Stimulated activated naive B cell treated with anti-CD40 and anti-IgM and Interleukin-4, amounts not matched to agents 10 μg/mL and 1 μg/mL and 100 μg/mL, for 72 hours (primary cell): ENCODE measurements at regions not wholly inside any gene's neighbourhood (a gene's known extent, or its start where the extent isn't known, plus 50 kb on each side); places are given as distances from the start of the nearest gene placed in this dataset.

ENCODE experiments used
- ATAC-seq, 2 donors: fragments of 150-1000 bp; cut with Tn5 transposase; replicated peaks; 2 replicates each; pipeline ENCODE4 v1.10.0; 2021; ENCODE audit warnings: moderate library complexity in 1 of 2
- DNase-seq: peaks from one replicate; pipeline ENCODE4 v3.0.0; 2021
- H3K27ac Mint-ChIP-seq: one replicate; pipeline ENCODE4 v1.8.0; 2022; ENCODE audit warnings: mild to moderate bottlenecking, mixed read lengths
- H3K27me3 Mint-ChIP-seq, 2 donors: one replicate each; pipeline ENCODE4 v1.8.0; 2022; ENCODE audit warnings: mixed read lengths in 2 of 2
- H3K36me3 Mint-ChIP-seq, 2 donors: one replicate each; pipeline ENCODE4 v1.8.0; 2022; ENCODE audit warnings: mixed read lengths in 2 of 2, mild to moderate bottlenecking in 1 of 2
- H3K4me1 Mint-ChIP-seq, 2 donors: one replicate each; pipeline ENCODE4 v1.8.0; 2022; ENCODE audit warnings: mixed read lengths in 2 of 2, mild to moderate bottlenecking in 1 of 2
- H3K4me3 Mint-ChIP-seq, 2 donors: one replicate each; pipeline ENCODE4 v1.8.0; 2022; ENCODE audit warnings: mild to moderate bottlenecking in 2 of 2, mixed read lengths in 2 of 2, moderate library complexity in 1 of 2
- H3K9me3 Mint-ChIP-seq, 2 donors: one replicate each; pipeline ENCODE4 v1.8.0; 2022; ENCODE audit warnings: mixed read lengths in 2 of 2, mild to moderate bottlenecking in 1 of 2

- no peaks in the 10 kb centered on the region for H3K36me3 Mint-ChIP-seq
- no peak overlapping the region for H3K27ac Mint-ChIP-seq
- ATAC-seq (no peak), DNase-seq (no peak)
- no peak overlapping the region for H3K4me3 Mint-ChIP-seq
- peaks cover 3 to 9% of the 10 kb centered on the region in 2 donors for H3K27me3 Mint-ChIP-seq
- H3K4me1 Mint-ChIP-seq: no peaks in the 10 kb centered on the region
- peaks cover 0 to 6% of the 10 kb centered on the region in 2 donors for H3K9me3 Mint-ChIP-seq
Observed at GRCh38 chr9:115517335-115518075, 399.5 kb upstream of the TNC start.

GRCh38 chr9:115520646-115521045 lies 402.7 kb upstream of the TNC start:
- DNase-seq (no peak), ATAC-seq (no peak)
- H3K27ac Mint-ChIP-seq: no peak overlapping the region
- H3K9me3 Mint-ChIP-seq: peaks cover 0 to 6% of the 10 kb centered on the region in 2 donors
- H3K4me3 Mint-ChIP-seq: no peak overlapping the region
- H3K4me1 Mint-ChIP-seq: no peaks in the 10 kb centered on the region
- H3K36me3 Mint-ChIP-seq: no peaks in the 10 kb centered on the region
- peaks cover 4 to 15% of the 10 kb centered on the region in 2 donors for H3K27me3 Mint-ChIP-seq

DNA sequence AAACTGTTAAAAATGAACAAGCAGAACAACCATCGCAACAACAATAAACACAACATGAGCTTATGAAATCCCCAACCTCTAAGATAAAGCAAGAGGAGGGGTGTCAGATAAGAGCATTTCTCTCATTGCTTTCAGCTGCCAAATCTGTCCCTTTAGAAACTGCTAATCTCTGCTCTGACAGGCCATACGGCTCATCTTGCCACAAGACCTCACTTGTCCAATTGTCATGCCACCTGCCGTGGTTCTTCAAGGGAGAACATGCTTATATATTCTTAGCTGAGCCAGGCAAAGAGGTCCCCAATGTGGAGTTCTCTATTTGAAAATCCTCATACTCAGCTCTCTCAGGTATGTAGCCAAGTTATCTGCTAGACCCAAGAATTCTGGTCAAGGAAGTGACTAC lies 405.0 kb upstream of the TNC start:
- Mint-ChIP-seq H3K4me3 (no peak overlapping the region), H3K27me3 (peaks cover 4 to 17% of the 10 kb centered on the region in 2 donors), H3K9me3 (peaks cover 0 to 6% of the 10 kb centered on the region in 2 donors), H3K36me3 (no peaks in the 10 kb centered on the region), H3K4me1 (no peaks in the 10 kb centered on the region), H3K27ac (no peak overlapping the region)
- no peak for ATAC-seq
- DNase-seq: no peak

GRCh38 chr9:115524453-115525059 lies 406.6 kb upstream of the TNC start:
- no peak overlapping the region for H3K27ac Mint-ChIP-seq
- ATAC-seq: peak; percentile 48 to 51
- DNase-seq: no peak
- H3K27me3 Mint-ChIP-seq: peaks cover 4 to 17% of the 10 kb centered on the region in 2 donors
- peaks cover 0 to 6% of the 10 kb centered on the region in 2 donors for H3K9me3 Mint-ChIP-seq
- H3K4me3 Mint-ChIP-seq: no peak overlapping the region
- H3K4me1 Mint-ChIP-seq: no peaks in the 10 kb centered on the region
- H3K36me3 Mint-ChIP-seq: no peaks in the 10 kb centered on the region

DNA sequence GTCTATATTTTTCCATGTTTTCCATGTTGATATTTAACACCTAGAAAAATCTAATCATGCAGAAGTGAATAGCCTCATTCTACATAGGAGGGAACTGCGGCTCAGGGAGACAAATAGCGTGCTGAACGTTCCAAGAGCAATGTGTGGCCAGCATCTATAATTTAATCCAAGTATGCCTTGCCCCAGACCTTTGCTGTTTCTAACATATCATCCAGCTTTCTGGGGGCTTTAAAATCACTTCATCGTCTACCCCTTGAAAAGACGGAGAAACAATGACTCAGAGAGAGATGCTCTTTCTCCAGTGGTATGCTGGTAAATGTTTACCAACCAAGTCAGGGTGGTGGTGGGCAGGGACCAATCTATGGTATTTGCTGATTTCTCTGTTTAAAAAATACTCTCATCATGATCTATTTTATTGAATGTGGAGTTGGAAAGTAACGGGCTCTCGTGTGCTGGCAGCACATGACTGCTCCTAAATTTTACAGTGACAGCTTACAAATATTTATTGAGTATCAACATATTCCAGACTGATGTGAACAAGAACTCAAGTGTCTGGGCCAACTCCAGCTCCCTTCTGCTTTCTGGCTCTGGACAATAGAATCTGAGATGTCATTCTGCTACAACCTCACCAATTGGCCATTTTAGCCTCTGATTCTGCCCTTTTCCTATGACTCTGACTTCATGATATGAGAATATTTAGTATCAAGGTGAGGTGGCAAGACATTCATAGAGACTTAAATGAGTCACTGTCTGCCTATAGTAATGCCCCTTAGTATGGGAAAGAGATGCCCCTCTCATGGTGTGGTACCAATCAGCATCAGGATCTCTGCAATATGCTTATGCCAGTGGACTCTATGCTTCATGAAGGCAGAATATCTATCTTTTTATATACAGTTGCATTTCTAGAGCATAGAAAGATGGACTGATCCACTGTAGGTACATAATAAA lies 407.4 kb upstream of the TNC start:
- DNase-seq: no peak
- Mint-ChIP-seq H3K36me3 (no peaks in the 10 kb centered on the region), H3K9me3 (peaks cover 0 to 6% of the 10 kb centered on the region in 2 donors), H3K27me3 (peaks cover 7 to 17% of the 10 kb centered on the region in 2 donors), H3K27ac (no peak overlapping the region), H3K4me3 (no peak overlapping the region), H3K4me1 (no peaks in the 10 kb centered on the region)
- no peak for ATAC-seq

DNA sequence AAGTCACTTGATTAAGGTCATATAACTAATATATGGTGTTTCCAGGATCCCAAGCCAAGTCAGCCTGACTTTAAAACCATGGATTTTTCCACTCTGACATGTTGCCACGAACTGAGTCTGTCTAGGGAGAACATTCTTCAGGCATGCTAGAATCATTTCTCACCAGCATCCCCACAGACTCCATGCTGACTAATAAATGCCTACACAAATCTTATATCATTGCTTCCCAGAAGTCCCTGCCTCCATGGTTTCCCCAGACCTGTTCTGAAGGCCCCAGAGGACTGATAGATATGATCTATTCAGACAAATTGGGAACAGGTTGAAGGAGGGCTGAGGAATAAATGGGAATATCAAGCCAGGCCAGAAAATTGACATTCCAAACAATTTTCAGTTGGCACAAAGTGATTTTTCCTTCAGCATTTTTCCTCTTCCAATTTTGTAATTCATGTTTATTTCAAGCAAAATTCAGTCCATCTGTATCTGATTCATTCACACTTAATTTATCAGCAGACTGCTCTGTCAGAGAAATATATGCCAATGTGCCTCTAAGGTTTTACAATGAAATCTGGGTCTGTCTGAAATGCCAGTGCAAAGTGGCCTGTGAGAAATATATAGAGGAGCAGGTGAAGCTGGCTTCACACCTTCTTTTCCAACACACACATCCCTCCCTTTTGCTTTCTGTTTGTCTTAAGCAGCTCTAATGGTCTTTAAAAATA lies 413.6 kb upstream of the TNC start:
- no peaks in the 10 kb centered on the region for H3K9me3 Mint-ChIP-seq
- no peaks in the 10 kb centered on the region for H3K36me3 Mint-ChIP-seq
- no peak overlapping the region for H3K4me3 Mint-ChIP-seq
- peaks cover 8 to 11% of the 10 kb centered on the region in 2 donors for H3K27me3 Mint-ChIP-seq
- DNase-seq (no peak), ATAC-seq (no peak)
- H3K4me1 Mint-ChIP-seq: no peaks in the 10 kb centered on the region
- H3K27ac Mint-ChIP-seq: no peak overlapping the region

DNA sequence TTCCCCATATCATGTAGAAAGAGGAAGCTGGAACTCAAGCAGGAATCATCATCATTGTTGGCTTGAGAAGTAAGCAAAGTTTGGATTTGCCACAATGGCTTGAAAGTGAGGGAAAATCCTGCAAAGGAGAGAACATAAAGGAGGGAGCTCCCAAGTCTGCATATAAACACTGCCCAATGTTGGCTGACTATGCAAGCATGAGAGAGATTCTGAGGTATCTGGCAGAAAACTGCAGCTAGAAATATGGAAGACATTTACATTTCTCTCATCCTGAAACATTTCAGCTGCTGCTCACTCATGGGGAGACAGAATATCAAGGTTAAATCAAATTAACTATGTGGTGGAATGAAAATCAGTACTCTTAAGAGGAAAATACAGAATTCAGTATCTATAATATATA lies 415.6 kb upstream of the TNC start:
- no peaks in the 10 kb centered on the region for H3K36me3 Mint-ChIP-seq
- no peak for ATAC-seq
- H3K27ac Mint-ChIP-seq: no peak overlapping the region
- peaks cover 0 to 3% of the 10 kb centered on the region in 2 donors for H3K9me3 Mint-ChIP-seq
- no peak overlapping the region for H3K4me3 Mint-ChIP-seq
- no peaks in the 10 kb centered on the region for H3K4me1 Mint-ChIP-seq
- DNase-seq: no peak
- H3K27me3 Mint-ChIP-seq: peaks cover 8 to 11% of the 10 kb centered on the region in 2 donors

DNA sequence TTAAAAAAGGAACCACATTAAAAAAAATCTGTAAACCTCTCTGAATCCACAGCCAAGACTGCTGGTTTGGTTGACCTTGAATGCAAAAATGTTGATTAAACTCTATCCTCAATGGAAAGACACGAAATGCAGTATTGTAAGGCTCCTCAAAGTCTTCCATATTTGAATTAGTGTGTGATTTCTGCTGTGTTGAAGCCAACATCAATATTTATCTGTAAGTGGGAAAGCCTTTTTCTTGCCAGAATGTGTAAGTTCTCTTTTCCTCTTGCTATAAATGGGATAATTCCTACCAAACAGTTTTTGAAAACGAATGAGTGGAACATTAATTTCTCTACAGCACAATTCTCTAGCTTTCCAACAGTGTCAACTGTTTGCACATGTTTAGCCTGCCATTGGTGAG lies 422.1 kb upstream of the TNC start:
- H3K36me3 Mint-ChIP-seq: no peaks in the 10 kb centered on the region
- H3K4me3 Mint-ChIP-seq: no peak overlapping the region
- ATAC-seq (no peak), DNase-seq (no peak)
- H3K4me1 Mint-ChIP-seq: no peaks in the 10 kb centered on the region
- H3K27me3 Mint-ChIP-seq: peaks cover 0 to 15% of the 10 kb centered on the region in 2 donors
- H3K9me3 Mint-ChIP-seq: peaks cover 0 to 3% of the 10 kb centered on the region in 2 donors
- H3K27ac Mint-ChIP-seq: no peak overlapping the region

GRCh38 chr9:115543511-115543910 lies 425.6 kb upstream of the TNC start:
- no peaks in the 10 kb centered on the region for H3K36me3 Mint-ChIP-seq
- H3K27ac Mint-ChIP-seq: no peak overlapping the region
- DNase-seq: no peak
- H3K27me3 Mint-ChIP-seq: peaks cover 0 to 11% of the 10 kb centered on the region in 2 donors
- no peak for ATAC-seq
- no peaks in the 10 kb centered on the region for H3K9me3 Mint-ChIP-seq
- H3K4me3 Mint-ChIP-seq: no peak overlapping the region
- no peaks in the 10 kb centered on the region for H3K4me1 Mint-ChIP-seq

DNA sequence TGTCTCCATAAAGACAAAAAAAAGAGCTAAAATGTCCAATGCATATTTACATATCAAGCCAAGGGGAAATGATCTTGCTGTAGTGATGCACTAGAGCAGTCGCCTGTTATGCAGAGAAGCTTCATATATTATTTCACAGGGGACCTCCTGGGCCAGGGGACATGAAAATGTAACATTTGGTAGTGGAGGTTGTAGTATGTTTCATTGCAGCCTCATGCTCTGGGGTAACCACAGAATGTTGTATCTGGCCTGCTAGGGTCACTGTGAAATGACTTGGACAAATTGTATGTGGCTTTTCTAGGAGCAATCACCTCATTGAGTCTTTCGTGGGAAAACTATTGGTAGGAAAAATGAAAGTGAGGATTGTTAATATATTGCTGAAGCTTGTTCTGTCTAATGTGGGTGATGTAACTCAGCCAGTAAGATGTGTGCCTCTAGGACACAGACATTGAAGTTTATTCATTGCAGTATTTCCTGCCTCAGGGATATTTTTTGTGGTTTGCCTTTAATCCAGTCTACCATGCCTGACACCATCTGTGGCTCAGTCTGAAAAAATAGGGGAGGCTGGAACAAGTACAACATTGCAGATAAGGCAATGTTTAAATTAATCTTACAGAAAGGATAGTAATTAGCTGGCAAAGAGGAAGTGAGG lies 430.8 kb upstream of the TNC start:
- peaks cover 0 to 2% of the 10 kb centered on the region in 2 donors for H3K27me3 Mint-ChIP-seq
- H3K4me3 Mint-ChIP-seq: no peak overlapping the region
- ATAC-seq (no peak), DNase-seq (no peak)
- H3K36me3 Mint-ChIP-seq: no peaks in the 10 kb centered on the region
- no peaks in the 10 kb centered on the region for H3K4me1 Mint-ChIP-seq
- no peaks in the 10 kb centered on the region for H3K9me3 Mint-ChIP-seq
- no peak overlapping the region for H3K27ac Mint-ChIP-seq

GRCh38 chr9:115551396-115551795 lies 433.4 kb upstream of the TNC start:
- no peak overlapping the region for H3K4me3 Mint-ChIP-seq
- H3K9me3 Mint-ChIP-seq: peaks cover 12 to 15% of the 10 kb centered on the region in 2 donors
- DNase-seq (no peak), ATAC-seq (no peak)
- no peak overlapping the region for H3K27ac Mint-ChIP-seq
- H3K27me3 Mint-ChIP-seq: no peaks in the 10 kb centered on the region
- H3K36me3 Mint-ChIP-seq: peaks cover 5 to 9% of the 10 kb centered on the region in 2 donors
- H3K4me1 Mint-ChIP-seq: no peaks in the 10 kb centered on the region

- H3K36me3 Mint-ChIP-seq: peaks cover 6 to 9% of the 10 kb centered on the region in 2 donors
- no peak overlapping the region for H3K27ac Mint-ChIP-seq
- no peaks in the 10 kb centered on the region for H3K27me3 Mint-ChIP-seq
- H3K9me3 Mint-ChIP-seq: peaks cover 20 to 29% of the 10 kb centered on the region in 2 donors
- H3K4me1 Mint-ChIP-seq: no peaks in the 10 kb centered on the region
- DNase-seq (no peak), ATAC-seq (no peak)
- no peak overlapping the region for H3K4me3 Mint-ChIP-seq
Observed at GRCh38 chr9:115553060-115553773, 435.3 kb upstream of the TNC start.

- ATAC-seq (no peak), DNase-seq (no peak)
- Mint-ChIP-seq H3K27ac (no peak overlapping the region), H3K36me3 (peaks cover 6 to 9% of the 10 kb centered on the region in 2 donors), H3K4me3 (no peak overlapping the region), H3K9me3 (peaks cover 20 to 29% of the 10 kb centered on the region in 2 donors), H3K4me1 (no peaks in the 10 kb centered on the region), H3K27me3 (no peaks in the 10 kb centered on the region)
Observed at GRCh38 chr9:115556432-115556831, 438.5 kb upstream of the TNC start.
